ENCODE measurements at regions not wholly inside any gene's neighbourhood (a gene's known extent, or its start where the extent isn't known, plus 50 kb on each side); places are given as distances from the start of the nearest gene placed in this dataset.

DNA sequence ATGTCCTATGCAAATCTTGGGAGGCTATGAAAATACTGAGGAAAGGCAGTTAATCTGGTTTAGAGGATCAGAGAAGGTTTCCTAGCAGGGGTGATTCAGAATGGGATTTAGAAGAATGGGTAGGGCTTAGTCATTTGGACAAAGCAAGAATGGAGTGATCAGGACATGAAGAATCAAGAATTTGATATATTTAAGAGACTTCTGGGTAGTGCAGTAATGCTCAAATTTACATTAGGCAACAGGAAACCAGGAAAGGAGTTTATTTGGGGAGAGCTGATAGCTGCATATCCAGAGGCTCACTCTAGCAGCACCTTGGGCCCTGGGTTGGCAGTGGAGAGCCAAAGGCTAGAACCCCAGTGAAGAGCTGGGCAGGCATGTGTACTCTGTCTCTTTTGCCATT is 78.9 kb upstream of the PAPPA start:
- TF ChIP-seq, protein P1, sequence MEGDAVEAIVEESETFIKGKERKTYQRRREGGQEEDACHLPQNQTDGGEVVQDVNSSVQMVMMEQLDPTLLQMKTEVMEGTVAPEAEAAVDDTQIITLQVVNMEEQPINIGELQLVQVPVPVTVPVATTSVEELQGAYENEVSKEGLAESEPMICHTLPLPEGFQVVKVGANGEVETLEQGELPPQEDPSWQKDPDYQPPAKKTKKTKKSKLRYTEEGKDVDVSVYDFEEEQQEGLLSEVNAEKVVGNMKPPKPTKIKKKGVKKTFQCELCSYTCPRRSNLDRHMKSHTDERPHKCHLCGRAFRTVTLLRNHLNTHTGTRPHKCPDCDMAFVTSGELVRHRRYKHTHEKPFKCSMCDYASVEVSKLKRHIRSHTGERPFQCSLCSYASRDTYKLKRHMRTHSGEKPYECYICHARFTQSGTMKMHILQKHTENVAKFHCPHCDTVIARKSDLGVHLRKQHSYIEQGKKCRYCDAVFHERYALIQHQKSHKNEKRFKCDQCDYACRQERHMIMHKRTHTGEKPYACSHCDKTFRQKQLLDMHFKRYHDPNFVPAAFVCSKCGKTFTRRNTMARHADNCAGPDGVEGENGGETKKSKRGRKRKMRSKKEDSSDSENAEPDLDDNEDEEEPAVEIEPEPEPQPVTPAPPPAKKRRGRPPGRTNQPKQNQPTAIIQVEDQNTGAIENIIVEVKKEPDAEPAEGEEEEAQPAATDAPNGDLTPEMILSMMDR (IDR thresholded peaks at IDR 0.05) = no peak
- TF ChIP-seq ZFX (IDR thresholded peaks at IDR 0.05; ENCODE audit: borderline replicate concordance) = no peak

Measured in 22Rv1 (cell line).